HG03196 (cell line): ENCODE measurements at regions not wholly inside any gene's neighbourhood (a gene's known extent, or its start where the extent isn't known, plus 50 kb on each side); places are given as distances from the start of the nearest gene placed in this dataset.

ENCODE experiments used
- ATAC-seq: cut with Tn5 transposase; IDR thresholded peaks from one replicate; pipeline ENCODE4 v1.9.1; 2021; ENCODE audit not compliant: unreplicated experiment

DNA sequence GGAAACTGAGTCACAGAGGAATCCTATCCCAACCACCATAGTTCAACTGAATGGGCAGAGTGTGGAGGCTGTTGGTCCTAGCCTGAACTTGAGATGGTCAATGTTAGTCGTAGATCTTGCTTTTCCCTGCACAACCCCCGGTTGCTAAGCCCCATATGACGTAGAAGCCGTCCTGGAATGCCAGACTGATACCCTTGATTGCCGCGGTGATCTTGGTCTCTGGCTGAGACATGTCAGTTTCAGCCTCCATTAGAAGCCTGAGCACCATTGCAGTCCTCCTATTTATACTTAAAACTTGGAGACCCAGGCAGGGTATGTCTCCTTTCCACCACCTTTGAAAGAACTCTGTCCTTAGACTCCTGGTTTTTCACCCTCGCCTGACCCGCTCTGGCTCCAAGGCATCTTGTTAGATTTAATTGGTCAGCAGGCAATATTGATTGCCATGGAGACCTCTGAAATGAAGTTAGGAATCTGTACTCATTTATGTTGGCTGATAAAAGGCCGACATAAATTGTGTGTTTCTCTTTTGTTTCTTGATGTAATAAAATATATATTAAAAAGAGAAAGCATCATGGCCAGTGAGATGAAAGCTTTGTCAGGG is 53.4 kb downstream of the RPLP1 start:
- ATAC-seq, result no peak

DNA sequence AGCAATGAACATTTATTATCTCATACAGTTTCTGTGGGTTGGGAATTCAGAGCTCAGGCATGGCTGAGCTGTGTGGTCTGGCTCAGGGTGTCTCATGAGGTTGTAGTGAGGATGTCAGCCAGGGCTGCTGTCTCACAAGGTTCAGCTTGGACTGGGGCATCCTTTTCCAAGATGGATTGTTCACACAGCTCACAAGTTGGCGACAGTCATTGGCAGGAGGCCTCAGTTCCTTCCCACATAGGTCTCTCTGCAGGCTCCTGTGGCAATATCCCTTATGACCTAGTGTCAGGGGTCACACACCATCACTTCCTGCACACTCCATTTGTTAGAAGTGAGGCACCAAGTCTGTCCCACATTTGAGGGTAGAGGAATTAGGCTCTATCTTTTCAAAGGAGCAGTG is 56.0 kb downstream of the RPLP1 start:
- no peak for ATAC-seq

DNA sequence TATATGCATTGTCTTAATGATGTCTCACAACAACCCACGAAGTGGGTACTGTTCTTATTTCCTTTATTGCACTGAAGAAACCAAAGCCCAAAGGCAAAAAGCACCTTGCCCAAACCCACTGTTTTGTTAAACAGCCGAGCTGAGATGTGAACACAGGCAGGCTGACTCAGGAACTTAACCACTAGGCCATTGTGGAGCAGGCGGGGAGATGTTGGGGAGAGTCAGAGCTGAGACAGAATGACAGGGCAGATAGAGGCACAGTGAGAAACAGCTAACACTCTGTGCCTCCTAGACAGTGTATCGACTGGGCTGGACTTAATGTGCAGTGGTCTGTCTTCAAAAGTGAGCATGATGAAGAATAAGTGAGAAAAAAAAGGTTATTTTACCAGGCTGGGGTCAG is 56.5 kb downstream of the RPLP1 start:
- no peak for ATAC-seq

DNA sequence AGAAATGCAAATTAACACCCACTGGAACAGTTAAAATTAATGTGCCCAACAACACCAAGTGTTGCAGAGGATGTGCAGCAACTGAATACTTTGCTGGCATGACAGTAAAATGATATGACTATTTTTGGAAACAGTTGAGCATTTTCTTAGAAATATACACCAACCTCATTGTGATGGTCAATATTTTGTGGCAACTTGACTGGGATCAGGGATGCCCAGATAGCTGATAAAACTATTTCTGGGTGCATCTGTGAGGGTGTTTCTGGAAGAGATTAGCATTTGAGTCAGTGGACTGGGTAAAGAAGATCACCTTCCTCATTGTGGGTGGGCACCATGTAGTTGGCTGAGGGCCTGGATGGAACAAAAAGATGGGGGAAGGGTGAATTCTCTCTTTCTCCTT is 57.9 kb downstream of the RPLP1 start:
- no peak for ATAC-seq

DNA sequence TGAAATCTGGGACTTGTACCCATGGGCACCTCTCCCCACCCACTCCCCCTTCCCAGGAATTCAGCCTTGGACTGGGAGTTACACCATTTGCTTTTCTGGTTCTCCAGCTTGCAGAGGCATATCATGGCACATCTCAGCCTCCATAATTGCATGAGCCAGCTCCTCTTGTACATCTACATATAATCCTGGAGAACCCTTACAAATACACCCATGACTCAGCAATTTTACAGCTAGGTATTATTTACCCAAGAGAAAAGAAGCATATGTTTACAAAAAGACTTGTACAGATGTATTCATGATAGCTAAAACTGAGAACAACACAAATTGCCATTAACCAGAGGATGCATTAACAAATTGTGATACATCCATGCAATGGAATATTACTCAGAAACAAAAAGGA is 58.4 kb downstream of the RPLP1 start:
- no peak for ATAC-seq

DNA sequence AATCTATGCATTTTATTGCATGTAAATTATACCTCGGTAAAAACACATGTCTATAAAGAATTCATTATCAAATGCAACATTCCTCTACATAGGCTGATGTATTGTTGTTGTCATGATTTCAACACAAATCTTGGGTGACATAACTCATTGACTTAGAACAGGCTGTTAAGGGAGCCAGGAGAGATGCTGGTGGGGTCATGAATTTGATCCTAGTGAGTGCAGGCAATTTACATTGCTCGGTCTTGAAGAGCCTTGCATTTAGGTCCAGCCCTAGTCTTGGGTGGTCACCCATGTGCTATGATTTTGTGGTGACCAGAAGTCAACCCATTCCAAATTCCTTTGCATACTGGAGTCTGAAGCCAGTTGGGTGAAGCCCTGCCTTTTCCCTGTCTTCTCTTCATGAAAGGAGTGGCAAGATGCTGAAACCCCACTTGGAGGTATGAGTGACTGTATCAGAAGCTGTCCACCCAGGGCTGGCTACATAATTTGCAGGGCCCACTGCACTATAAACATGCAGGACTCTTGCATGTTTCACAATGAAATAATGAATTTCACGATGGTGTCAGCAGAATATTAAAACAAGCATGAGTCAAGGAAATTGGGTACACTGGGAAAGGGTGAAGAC is 59.2 kb downstream of the RPLP1 start:
- ATAC-seq, result no peak

DNA sequence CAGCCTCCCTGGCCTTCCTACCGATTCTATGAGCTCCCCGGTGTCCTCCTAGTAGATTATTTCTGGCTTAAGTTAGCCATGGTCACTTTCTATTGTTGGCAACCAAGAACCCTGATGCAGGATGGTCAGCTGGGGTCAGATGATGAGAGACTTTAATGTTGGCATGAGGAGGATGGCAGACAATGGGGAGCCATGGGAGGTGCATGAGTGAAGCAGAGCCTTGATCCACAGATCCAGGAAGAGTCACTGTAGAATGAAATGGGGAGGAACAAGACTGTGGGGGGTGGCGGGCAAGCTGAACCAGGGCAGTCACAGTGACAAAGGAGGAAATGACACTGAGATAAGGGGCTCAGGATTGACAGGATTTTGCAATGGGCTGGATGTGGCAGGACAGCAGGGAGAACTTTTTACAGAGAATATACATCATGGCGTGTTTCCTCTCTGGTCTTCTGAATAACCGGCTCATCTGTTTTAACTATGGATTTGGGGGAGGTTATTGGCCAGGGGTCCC is 60.9 kb downstream of the RPLP1 start:
- no peak for ATAC-seq

DNA sequence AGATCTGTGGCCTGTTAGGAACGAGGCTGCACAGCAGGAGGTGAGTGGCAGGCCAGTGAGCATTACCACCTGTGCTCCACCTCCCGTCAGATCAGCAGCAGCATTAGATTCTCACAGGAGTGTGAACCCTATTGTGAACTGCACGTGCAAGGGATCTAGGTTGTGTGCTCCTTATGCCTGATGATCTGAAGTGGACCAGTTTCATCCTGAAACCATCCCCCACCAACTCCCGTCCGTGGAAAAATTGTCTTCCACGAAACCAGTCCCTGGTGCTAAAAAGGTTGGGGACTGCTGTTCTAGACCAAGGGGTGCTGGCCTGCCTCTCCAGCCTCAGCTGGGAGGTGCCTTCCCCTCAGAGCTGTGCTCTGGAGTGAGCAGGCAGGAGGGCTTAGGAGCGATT is 61.4 kb downstream of the RPLP1 start:
- no peak for ATAC-seq

DNA sequence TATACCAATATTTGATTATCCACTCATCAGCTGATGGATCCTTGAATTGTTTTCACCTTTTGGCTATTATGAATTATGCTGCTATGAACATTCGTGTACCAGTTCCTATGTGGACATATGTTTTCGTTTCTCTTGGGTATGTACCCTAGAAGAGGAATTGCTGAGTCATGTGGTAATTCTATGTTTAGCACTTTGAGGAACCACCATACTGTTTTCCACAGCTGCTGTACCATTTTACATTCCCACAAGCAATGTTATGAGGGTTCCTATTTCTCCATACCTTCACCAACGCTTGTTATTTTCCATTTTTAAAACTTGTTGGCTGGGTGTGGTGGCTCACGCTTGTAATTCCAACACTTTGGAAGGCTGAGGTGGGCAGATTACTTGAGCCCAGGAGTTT is 62.9 kb downstream of the RPLP1 start:
- no peak for ATAC-seq

DNA sequence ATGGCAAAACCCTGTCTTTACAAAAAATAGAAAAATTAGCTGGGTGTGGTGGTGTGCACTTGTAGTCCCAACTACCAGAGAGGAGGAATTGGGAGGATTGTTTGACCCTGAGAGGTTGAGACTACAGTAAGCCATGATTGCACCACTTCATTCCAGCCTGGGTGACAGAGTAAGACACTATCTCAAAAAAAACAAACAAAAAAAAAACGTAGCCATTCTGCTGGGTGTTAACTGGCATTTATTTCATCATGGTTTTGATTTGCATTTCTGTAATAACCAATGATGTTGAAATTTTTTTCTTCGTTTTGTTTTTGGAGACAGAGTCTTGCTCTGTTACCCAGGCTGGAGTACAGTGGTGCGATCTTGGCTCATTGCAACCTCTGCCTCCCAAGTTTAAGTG is 63.3 kb downstream of the RPLP1 start:
- no peak for ATAC-seq

DNA sequence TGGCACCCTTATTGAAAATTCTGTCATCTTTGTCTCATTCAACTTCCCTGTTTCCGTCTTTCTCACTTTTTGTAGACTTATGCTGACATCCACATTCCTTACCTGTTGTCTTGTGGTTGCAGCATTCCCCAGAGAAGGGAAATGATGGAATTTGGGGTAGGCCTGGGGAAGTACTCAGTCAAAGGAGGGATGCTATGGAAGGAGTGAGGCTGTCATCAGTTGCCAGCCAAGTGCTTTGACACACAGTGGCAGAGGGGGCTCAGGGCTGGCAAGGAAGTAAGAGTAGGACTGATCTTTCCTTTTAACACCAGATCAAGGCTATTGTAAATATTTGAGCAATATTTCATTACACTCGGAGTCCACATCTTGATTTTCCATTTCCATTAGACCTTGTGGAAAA is 64.4 kb downstream of the RPLP1 start:
- no peak for ATAC-seq

DNA sequence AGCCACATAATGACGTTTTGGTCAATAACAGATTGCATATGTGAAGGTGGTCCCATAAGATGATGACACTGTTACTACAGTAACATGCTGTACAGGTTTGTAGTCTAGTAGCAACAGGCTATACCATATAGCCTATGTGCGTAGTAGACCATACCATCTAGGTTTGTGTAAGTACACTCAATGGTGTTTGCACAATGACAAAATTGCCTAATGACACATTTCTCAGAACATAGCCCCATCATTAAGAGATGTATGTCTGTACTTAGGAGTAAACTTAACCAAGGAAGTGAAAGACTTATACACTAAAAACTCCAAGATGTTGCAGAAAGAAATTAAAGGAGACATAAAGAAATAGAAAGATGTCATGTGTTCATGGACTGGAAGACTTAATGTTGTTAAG is 66.2 kb downstream of the RPLP1 start:
- ATAC-seq, result no peak

DNA sequence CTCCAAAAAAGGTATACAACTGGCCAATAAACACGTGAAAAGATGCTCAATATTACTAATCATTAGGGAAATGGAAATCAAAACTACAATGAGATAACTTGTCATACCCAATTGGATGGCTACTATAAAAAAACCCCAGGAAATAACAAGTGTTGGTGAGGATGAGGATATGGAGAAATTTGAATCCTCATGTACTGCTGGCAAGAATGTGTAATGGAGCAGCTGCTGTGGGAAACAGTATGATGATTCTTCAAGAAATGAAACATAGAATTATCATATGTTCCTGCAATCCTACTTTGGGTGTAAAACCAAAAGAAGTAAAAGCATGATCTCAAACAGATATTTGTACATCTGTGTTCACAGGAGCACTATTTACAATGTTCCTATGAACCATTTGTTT is 67.4 kb downstream of the RPLP1 start:
- no peak for ATAC-seq

DNA sequence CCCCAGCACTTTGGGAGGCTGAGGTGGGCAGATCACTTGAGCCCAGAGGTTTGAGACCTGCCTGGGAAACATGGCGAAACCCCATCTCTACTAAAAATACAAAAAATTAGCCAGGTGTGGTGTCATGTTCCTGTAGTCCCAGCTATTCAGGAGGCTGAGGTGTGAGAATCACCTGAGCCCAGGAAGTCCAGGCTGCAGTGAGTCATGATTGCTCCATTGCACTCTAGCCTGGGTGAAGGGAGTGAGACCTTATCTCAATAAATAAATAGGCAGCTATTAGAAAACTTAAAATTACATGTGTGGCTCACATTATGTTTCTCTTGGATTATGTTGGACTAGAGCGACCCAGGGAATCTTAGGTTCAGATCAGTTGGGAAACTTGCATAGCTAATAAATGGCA is 69.7 kb downstream of the RPLP1 start:
- no peak for ATAC-seq

DNA sequence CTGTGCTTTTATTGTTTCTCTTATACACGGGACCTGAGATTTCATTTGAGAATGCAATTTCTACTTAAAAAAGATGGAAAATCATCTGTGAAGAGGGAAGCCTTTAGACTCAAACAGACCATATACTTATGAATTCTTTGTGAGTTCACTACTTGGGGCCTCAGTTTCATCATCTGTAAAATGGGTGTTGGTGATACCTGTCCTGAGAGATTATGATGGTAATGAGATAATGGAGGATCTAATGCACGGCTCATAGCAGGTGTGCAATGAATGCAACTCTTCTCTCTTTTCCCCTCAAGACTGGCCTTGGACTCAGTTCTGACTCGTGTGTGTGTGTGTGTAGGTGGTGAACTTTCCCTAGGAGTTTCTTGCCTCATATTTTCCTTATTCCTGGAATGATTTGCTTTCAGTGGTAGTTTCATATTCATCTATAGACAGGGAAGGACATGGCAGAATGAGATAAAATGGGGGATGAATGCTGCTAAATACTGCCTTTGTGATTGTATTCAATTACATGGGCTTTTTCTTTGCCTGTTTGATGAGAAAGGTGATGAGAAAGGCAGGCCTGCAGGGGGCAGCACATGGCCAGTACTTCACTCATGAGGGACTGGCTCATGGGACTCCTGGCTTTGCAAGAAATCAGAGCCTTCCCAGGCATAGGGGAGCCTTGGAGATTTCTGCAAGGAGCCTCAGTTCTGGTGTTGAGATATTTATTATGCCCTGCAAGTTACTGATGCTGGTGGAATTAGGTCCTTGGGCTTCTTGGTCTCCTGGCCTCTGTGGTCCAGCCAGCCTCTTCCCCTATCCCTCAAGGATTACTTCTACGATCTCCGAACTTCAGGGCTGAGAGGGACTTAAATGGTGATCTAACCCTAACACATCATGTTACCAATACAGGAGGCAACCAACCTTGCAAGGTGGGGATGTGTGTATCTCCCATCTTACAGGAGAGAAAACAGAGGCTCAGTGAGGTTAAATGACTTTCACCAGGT is 70.7 kb downstream of the RPLP1 start:
- ATAC-seq, result no peak

DNA sequence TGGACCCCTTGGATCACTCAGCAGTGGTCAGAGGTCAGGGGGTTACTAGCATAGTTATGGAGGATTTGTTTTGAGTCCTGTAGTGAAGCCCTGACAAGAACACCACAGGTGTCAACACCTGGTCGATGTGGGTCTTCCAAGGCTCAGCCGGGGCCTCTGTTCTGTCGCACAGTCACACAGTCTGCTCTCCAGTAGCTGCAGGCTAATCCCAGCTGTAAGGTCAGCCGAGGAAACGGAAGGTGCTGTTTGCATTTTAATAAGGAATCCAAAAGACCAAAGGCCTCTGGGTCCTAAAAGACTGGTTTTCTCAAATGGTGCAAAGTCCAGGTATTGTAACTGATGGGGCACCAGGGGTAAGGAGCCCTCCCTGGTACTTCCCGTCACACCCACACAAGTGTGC is 71.7 kb downstream of the RPLP1 start:
- no peak for ATAC-seq

DNA sequence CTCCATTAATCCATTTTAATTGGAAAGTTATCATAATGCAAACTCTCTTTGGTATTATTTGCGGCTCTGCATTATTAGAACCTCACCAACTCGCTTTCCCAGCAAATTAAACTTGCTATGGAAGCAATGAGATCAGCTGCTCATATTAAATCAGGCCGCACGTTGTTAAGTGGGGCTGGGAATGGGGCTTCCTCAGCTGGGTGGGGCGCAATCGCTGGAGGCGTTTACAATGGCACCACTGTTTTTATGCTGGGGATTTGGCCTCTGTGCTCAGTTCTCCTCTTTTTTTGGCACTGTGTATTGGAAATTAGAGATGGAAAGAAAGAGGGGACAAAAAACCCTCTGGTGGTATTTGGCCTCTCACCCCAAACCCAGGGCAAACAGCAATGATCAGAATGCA is 72.2 kb downstream of the RPLP1 start:
- ATAC-seq, result no peak

DNA sequence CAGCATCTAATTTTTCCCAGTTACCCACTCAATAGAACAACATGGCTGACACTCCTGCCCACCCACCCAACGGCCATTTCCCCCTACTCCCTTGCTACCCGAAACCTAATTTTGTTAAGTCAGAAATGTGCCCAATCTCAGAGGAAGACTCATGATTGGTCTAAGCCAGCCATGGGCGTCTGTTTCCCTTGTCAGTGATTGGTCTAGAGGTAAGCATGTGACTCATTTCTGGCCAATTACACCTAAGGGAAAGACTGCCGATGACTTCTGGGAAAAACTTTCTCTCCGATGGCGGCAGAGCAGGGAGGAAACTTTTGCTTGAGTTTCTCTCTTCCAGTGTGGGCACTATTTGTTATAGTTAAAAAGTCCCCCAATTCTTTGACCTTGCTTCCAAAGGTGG is 72.9 kb downstream of the RPLP1 start:
- ATAC-seq, result no peak

DNA sequence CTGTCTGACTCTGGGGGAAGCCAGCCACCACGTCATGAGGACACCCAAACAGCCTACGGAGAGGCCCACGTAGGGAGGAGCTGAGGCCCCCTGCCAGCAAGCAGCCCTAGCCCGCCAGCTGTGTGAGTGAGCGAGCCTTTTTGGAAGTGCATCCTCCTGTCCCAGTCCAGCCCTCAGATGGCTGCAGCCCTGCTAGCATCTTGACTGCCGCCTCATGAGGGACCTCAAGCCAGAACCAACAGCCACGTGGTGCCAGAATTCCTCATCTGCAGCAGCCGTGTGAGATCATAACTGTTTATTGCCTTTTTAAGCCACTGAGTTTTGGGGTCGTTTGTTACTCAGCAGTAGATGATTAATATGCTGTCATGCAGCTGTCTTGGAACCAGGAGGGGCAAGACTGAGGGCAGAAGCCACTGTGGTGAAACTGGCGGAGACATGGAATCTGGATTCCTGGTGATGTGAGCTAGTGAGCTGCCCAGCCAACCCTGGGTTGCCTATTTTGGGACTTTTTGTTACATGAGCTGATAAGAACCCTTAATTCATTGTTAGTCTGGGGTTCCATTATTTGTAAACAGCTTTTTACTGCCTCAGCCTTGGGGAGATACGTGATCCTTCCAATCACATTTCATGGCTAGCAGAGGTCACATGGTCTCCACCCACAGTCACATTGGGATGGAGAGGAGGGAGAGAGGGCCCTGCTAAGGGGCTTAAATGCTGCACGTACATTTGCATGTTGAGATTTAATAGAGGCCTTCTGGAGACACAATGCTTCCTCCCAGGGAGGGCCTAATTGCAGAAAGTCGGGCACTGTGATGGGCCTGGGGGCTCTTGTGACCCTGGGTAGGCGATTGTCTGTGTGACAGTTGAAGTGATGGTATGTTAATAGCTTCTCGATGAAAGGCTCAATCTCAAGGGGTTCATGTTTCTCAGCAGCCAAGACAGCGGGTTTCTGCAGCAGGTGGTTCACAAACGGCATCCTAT is 73.8 kb downstream of the RPLP1 start:
- no peak for ATAC-seq

DNA sequence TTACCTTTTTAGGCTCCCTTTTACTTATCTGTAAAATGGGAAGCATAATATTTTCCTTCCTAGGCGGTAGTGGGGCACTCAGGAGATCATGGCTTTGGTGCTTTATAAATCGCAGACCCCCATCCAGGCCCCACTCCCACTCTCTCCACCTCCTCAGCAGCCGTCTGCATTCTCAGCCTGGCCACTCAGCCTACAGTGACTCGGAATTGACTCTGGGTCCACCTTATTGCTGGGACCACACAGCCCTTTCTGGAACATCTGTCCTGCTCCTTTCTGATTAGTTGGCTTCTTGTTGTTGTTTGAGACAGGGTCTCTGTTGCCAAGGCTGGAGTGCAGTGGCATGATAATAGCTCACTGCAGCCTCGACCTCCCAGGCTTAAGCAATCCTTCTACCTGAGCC is 76.5 kb downstream of the RPLP1 start:
- ATAC-seq, result no peak
